GM12878 (cell line): ENCODE measurements at regions not wholly inside any gene's neighbourhood (a gene's known extent, or its start where the extent isn't known, plus 50 kb on each side); places are given as distances from the start of the nearest gene placed in this dataset.

Experiments
- CEBPB ChIP-seq, 2 experiments: fragments of 150-350 bp in 1 of 2; IDR thresholded peaks; 2 replicates each; pipeline ENCODE4 v1.6.1; 2012 to 2014; ENCODE audit warnings: low read depth in 2 of 2, low read length in 2 of 2, borderline replicate concordance in 1 of 2, inconsistent platforms in 1 of 2
- EP300 ChIP-seq, 2 experiments: fragments of 150-350 bp in 1 of 2; IDR thresholded peaks; 2 replicates each; pipeline ENCODE4 v1.6.1; 2011 to 2012; ENCODE audit warnings: low read depth in 2 of 2, low read length in 2 of 2, borderline replicate concordance in 1 of 2, improper control_type of control experiment in 1 of 2, inconsistent platforms in 1 of 2; ENCODE audit not compliant: control insufficient read depth in 1 of 2
- JUNB ChIP-seq: IDR thresholded peaks from 2 replicates; pipeline ENCODE4 v1.6.1; 2016; ENCODE audit warnings: antibody characterized with exemption, mild to moderate bottlenecking
- NFYB ChIP-seq: IDR thresholded peaks from 2 replicates; pipeline ENCODE4 v1.6.1; 2011; ENCODE audit warnings: low read depth, mild to moderate bottlenecking, low read length, improper control_type of control experiment, moderate library complexity; ENCODE audit not compliant: insufficient read depth
- SMAD1 ChIP-seq: fragments of 450-650 bp; IDR thresholded peaks from 2 replicates; pipeline ENCODE4 v1.6.1; 2018; ENCODE audit warnings: mild to moderate bottlenecking, low read depth; ENCODE audit not compliant: partially characterized antibody
- TAF1 ChIP-seq: IDR thresholded peaks from 2 replicates; pipeline ENCODE4 v1.6.1; 2011; ENCODE audit warnings: mild to moderate bottlenecking, low read depth, low read length, borderline replicate concordance
- TF ChIP-seq, protein P1 (sequence below), 3 experiments: IDR thresholded peaks in 2 of 3; conservative IDR thresholded peaks in 1 of 3; 2 replicates each; pipeline ENCODE4 v1.5.1; 2011; ENCODE audit warnings: low read depth in 3 of 3, low read length in 3 of 3, mild to moderate bottlenecking in 3 of 3, control low read depth in 2 of 3, moderate library complexity in 2 of 3, inconsistent platforms in 1 of 3, mixed read lengths in 1 of 3; ENCODE audit not compliant: control insufficient read depth in 2 of 3, insufficient read depth in 1 of 3; ENCODE audit errors: extremely low read depth in 1 of 3

DNA sequence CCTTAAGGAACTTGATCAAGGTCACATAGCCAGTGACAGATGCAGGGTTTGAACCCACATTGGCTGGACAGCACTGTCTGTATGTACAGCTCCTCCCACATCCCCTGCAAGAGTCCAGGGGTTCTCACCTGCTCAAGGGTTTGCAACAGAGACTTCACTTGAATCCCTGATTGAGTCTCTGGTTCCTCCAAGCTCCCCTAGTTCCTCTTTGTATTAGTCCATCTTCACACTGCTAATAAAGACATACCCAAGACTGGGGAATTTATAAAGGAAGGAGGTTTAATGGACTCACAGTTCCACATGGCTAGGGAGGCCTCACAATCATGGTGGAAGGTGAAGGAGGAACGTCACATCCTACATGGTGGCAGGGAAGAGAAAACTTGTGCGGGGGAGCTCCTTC lies 72.8 kb upstream of the CLDN10 start:
- TF ChIP-seq, protein P1, sequence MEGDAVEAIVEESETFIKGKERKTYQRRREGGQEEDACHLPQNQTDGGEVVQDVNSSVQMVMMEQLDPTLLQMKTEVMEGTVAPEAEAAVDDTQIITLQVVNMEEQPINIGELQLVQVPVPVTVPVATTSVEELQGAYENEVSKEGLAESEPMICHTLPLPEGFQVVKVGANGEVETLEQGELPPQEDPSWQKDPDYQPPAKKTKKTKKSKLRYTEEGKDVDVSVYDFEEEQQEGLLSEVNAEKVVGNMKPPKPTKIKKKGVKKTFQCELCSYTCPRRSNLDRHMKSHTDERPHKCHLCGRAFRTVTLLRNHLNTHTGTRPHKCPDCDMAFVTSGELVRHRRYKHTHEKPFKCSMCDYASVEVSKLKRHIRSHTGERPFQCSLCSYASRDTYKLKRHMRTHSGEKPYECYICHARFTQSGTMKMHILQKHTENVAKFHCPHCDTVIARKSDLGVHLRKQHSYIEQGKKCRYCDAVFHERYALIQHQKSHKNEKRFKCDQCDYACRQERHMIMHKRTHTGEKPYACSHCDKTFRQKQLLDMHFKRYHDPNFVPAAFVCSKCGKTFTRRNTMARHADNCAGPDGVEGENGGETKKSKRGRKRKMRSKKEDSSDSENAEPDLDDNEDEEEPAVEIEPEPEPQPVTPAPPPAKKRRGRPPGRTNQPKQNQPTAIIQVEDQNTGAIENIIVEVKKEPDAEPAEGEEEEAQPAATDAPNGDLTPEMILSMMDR (IDR thresholded peaks at IDR 0.05 in 2 of 3, conservative IDR thresholded peaks at IDR 0.05 in 1 of 3; ENCODE audit: control insufficient read depth in 2 of 3, extremely low read depth in 1 of 3, insufficient read depth in 1 of 3, low read depth in 3 of 3, low read length in 3 of 3), result no peak
- TF ChIP-seq EP300 (IDR thresholded peaks at IDR 0.05; ENCODE audit: borderline replicate concordance in 1 of 2, control insufficient read depth in 1 of 2, low read depth in 2 of 2, low read length in 2 of 2), result no peak
- TF ChIP-seq SMAD1, result no peak
- TF ChIP-seq CEBPB (IDR thresholded peaks at IDR 0.05; ENCODE audit: borderline replicate concordance in 1 of 2, low read depth in 2 of 2, low read length in 2 of 2), result no peak
- TF ChIP-seq JUNB, result no peak
- TF ChIP-seq TAF1, result no peak
- TF ChIP-seq NFYB, result no peak
